ENCODE measurements at regions not wholly inside any gene's neighbourhood (a gene's known extent, or its start where the extent isn't known, plus 50 kb on each side); places are given as distances from the start of the nearest gene placed in this dataset.

GRCh38 chr21:38667291-38667870, 138.3 kb upstream of the ETS2 start:
- TF ChIP-seq CTCF (IDR thresholded peaks at IDR 0.05; ENCODE audit: low read depth, low read length, missing input control): no peak
- no peak for TF ChIP-seq YY1 (IDR thresholded peaks at IDR 0.05)
- TF ChIP-seq GABPA (IDR thresholded peaks at IDR 0.05 in 1 of 2, conservative IDR thresholded peaks at IDR 0.05 in 1 of 2): no peak
- no peak for TF ChIP-seq TAF1 (conservative IDR thresholded peaks at IDR 0.05)
- no peak for TF ChIP-seq SP1 (IDR thresholded peaks at IDR 0.05)
- no peak for TF ChIP-seq MAX (IDR thresholded peaks at IDR 0.05)

All from liver (tissue), 3 donors.